HEK293T (cell line): ENCODE measurements at regions not wholly inside any gene's neighbourhood (a gene's known extent, or its start where the extent isn't known, plus 50 kb on each side); places are given as distances from the start of the nearest gene placed in this dataset.

Source experiments
- FOXM1 ChIP-seq: fragments of 450-650 bp; IDR thresholded peaks from 2 replicates; pipeline ENCODE4 v1.6.1; 2017; ENCODE audit warnings: mild to moderate bottlenecking, borderline replicate concordance
- NFRKB ChIP-seq: fragments of 450-650 bp; IDR thresholded peaks from 2 replicates; pipeline ENCODE4 v1.6.1; 2016; ENCODE audit warnings: mild to moderate bottlenecking, moderate library complexity
- SUZ12 ChIP-seq: fragments of 450-650 bp; IDR thresholded peaks from 2 replicates; pipeline ENCODE4 v1.6.1; 2016; ENCODE audit warnings: mild to moderate bottlenecking
- ZNF384 ChIP-seq: fragments of 450-650 bp; IDR thresholded peaks from 2 replicates; pipeline ENCODE4 v1.6.1; 2016

DNA sequence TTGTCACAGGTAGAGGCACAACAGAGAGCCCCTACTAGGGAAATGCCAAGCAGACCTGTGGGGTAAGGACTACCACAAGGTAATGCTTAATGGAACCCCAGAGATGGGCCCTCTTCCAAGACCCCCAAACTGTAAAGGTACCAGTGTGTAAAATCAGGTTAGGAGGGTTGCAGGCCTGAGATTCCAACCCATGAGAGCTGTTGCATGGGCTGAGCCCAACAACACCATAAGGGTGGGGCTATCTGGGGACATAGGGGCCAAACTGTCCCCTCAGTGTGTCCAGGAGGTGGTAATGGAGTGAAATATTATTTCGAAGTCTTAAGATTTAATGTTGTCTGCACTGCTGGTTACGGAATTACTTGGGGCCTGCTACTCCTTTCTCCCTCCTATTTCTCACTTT, 620.2 kb downstream of the ETNK1 start:
- TF ChIP-seq FOXM1 (no peak), SUZ12 (no peak), NFRKB (no peak), ZNF384 (no peak)
